Panc1 (cell line): ENCODE measurements at regions not wholly inside any gene's neighbourhood (a gene's known extent, or its start where the extent isn't known, plus 50 kb on each side); places are given as distances from the start of the nearest gene placed in this dataset.

ENCODE experiments used
- ATAC-seq: fragments of 200-7000 bp; cut with Tn5 transposase; 2 replicates; pipeline ENCODE4 v1.9.1; 2020; ENCODE audit warnings: mild to moderate bottlenecking, moderate library complexity
- BruUV-seq: library from RNA; stranded (reverse); fragments of 400-500 nt; replicated peaks from 2 replicates; lab custom pipeline; 2021; lab: Mats Ljungman, UMichigan
- CTCF ChIA-PET: fragments of 300-600 bp; sonication (Branson Sonifier 250); formaldehyde crosslinking; loops from one replicate; lab custom pipeline; 2022; ENCODE audit warnings: antibody characterized with exemption; lab: Charles Lee
- POLR2A ChIA-PET: fragments of 300-600 bp; sonication (Branson Sonifier 250); formaldehyde crosslinking; loops from one replicate; lab custom pipeline; 2022; ENCODE audit warnings: antibody characterized with exemption; lab: Charles Lee
- DNase-seq: peaks from one replicate; pipeline ENCODE4 v3.0.0-alpha.2; 2010; ENCODE audit warnings: low read depth, low spot score
- H3K27ac ChIP-seq: 2 replicates; pipeline ENCODE4 v1.5.1; 2011; ENCODE audit warnings: mild to moderate bottlenecking, low read length, inconsistent platforms
- H3K27me3 ChIP-seq: fragments of 200-500 bp; sonication (Bioruptor generic); 2 replicates; pipeline ENCODE4 v1.6.0; 2014; ENCODE audit warnings: low read length, inconsistent platforms; ENCODE audit not compliant: control insufficient read depth, insufficient read depth
- H3K36me3 ChIP-seq: fragments of 200-500 bp; sonication (Bioruptor generic); 2 replicates; pipeline ENCODE4 v1.5.1; 2014; ENCODE audit warnings: inconsistent platforms, mild to moderate bottlenecking, low read length, moderate library complexity; ENCODE audit not compliant: control insufficient read depth, insufficient read depth
- H3K4me1 ChIP-seq: 2 replicates; pipeline ENCODE4 v1.5.1; 2011; ENCODE audit warnings: inconsistent platforms, mild to moderate bottlenecking, low read length, moderate library complexity; ENCODE audit not compliant: control insufficient read depth, insufficient read depth
- H3K4me3 ChIP-seq, 2 experiments: 2 replicates each; pipeline ENCODE4 v1.5.1; 2011 to 2012; ENCODE audit warnings: low read depth in 2 of 2, low read length in 2 of 2, mild to moderate bottlenecking in 2 of 2, inconsistent platforms in 1 of 2, moderate library complexity in 1 of 2
- H3K9me3 ChIP-seq: fragments of 200-500 bp; sonication (Bioruptor generic); 2 replicates; pipeline ENCODE4 v1.5.1; 2014; ENCODE audit warnings: low read depth, mild to moderate bottlenecking, inconsistent platforms, low read length, moderate library complexity; ENCODE audit not compliant: control insufficient read depth, insufficient read depth
- POLR2AphosphoS5 ChIP-seq: IDR thresholded peaks from 2 replicates; pipeline ENCODE4 v1.6.1; 2012; ENCODE audit warnings: mild to moderate bottlenecking, low read depth, low read length, moderate library complexity
- SIN3A ChIP-seq: IDR thresholded peaks from 2 replicates; pipeline ENCODE4 v1.6.1; 2012; ENCODE audit warnings: low read depth, mild to moderate bottlenecking, low read length, moderate library complexity, borderline replicate concordance; ENCODE audit not compliant: insufficient read depth
- TCF7L2 ChIP-seq: IDR thresholded peaks from 2 replicates; pipeline ENCODE4 v1.6.1; 2011; ENCODE audit warnings: mild to moderate bottlenecking, low read depth, low read length, inconsistent platforms
- in situ Hi-C: cut with HindIII; loops from 2 replicates; pipeline ENCODE4 v1.10.0; 2016; ENCODE audit warnings: low sequenced_read_pairs, low pct_unique_long_range_greater_than_20kb
- intact Hi-C: fragments of 100-400 bp; cut with micrococcal nuclease; formaldehyde crosslinking; loops from one replicate; pipeline ENCODE4 v1.10.0; 2022; ENCODE audit not compliant: unreplicated experiment
- TF ChIP-seq, protein P1 (sequence below): fragments of 450-650 bp; IDR thresholded peaks from 2 replicates; pipeline ENCODE4 v1.5.1; 2017; ENCODE audit warnings: mild to moderate bottlenecking
- TF ChIP-seq, protein P2 (sequence below), 2 experiments: IDR thresholded peaks; 2 replicates each; pipeline ENCODE4 v1.6.1; 2011 to 2012; ENCODE audit warnings: low read depth in 2 of 2, control low read depth in 1 of 2, low read length in 1 of 2, mild to moderate bottlenecking in 1 of 2, moderate library complexity in 1 of 2; ENCODE audit not compliant: insufficient read depth in 1 of 2

DNA sequence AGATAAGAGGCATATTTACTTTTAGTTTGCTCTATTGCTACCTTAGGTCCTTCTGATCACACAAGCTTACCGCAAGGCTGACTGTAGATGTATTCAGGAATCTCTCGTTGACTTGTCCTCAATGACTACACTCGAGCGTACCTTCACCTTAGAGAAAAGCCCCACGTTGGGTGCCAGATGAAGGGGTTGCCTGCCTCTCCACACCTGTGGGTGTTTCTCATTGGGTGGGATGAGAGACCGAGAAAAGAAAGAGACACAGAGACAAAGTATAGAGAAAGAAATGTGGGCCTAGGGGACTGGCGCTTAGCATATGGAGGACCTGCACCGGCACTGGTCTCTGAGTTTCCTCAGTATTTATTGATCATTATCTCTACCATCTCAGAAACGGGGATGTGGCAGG is 51.8 kb downstream of the ASCL4 start:
- POLR2A ChIA-PET, result no interaction called here
- TF ChIP-seq, protein P1, sequence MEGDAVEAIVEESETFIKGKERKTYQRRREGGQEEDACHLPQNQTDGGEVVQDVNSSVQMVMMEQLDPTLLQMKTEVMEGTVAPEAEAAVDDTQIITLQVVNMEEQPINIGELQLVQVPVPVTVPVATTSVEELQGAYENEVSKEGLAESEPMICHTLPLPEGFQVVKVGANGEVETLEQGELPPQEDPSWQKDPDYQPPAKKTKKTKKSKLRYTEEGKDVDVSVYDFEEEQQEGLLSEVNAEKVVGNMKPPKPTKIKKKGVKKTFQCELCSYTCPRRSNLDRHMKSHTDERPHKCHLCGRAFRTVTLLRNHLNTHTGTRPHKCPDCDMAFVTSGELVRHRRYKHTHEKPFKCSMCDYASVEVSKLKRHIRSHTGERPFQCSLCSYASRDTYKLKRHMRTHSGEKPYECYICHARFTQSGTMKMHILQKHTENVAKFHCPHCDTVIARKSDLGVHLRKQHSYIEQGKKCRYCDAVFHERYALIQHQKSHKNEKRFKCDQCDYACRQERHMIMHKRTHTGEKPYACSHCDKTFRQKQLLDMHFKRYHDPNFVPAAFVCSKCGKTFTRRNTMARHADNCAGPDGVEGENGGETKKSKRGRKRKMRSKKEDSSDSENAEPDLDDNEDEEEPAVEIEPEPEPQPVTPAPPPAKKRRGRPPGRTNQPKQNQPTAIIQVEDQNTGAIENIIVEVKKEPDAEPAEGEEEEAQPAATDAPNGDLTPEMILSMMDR, result no peak
- TF ChIP-seq TCF7L2, result no peak
- TF ChIP-seq SIN3A, result no peak
- TF ChIP-seq POLR2AphosphoS5, result no peak
- TF ChIP-seq, protein P2, sequence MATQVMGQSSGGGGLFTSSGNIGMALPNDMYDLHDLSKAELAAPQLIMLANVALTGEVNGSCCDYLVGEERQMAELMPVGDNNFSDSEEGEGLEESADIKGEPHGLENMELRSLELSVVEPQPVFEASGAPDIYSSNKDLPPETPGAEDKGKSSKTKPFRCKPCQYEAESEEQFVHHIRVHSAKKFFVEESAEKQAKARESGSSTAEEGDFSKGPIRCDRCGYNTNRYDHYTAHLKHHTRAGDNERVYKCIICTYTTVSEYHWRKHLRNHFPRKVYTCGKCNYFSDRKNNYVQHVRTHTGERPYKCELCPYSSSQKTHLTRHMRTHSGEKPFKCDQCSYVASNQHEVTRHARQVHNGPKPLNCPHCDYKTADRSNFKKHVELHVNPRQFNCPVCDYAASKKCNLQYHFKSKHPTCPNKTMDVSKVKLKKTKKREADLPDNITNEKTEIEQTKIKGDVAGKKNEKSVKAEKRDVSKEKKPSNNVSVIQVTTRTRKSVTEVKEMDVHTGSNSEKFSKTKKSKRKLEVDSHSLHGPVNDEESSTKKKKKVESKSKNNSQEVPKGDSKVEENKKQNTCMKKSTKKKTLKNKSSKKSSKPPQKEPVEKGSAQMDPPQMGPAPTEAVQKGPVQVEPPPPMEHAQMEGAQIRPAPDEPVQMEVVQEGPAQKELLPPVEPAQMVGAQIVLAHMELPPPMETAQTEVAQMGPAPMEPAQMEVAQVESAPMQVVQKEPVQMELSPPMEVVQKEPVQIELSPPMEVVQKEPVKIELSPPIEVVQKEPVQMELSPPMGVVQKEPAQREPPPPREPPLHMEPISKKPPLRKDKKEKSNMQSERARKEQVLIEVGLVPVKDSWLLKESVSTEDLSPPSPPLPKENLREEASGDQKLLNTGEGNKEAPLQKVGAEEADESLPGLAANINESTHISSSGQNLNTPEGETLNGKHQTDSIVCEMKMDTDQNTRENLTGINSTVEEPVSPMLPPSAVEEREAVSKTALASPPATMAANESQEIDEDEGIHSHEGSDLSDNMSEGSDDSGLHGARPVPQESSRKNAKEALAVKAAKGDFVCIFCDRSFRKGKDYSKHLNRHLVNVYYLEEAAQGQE (IDR thresholded peaks at IDR 0.05; ENCODE audit: insufficient read depth in 1 of 2, low read depth in 2 of 2, low read length in 1 of 2), result no peak
- BruUV-seq, result no TSS peak
- Histone ChIP-seq H3K27me3 (no peaks in the 10 kb centered on the region), H3K4me3 (no peak overlapping the region), H3K9me3 (no peaks in the 10 kb centered on the region), H3K27ac (no peak overlapping the region), H3K4me1 (no peaks in the 10 kb centered on the region), H3K36me3 (no peaks in the 10 kb centered on the region)
- in situ Hi-C loops (no loop called here), intact Hi-C loops (no loop called here)
- no peak for ATAC-seq
- no peak for DNase-seq
- CTCF ChIA-PET, result no interaction called here

DNA sequence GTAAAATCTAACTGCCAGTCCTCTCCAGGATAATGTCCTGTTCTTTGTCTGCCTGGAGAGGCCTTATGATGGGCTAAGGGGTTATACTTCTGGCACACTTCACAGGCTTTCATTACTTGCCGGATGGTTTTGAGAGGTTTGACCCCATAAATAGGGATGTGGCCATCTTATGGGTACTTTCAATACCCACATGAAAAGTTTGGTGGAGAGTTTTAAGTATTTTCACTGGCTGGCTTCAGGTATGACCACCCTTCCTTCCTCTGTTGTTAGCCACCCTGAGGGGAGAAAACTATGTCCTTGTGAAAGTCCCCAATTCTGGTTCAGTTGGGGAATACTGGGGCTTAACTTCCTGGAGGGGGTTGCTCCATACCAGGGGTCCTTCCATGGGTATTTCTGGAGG is 54.8 kb downstream of the ASCL4 start:
- in situ Hi-C loops, result no loop called here
- CTCF ChIA-PET, result no interaction called here
- TF ChIP-seq, protein P2 (IDR thresholded peaks at IDR 0.05; ENCODE audit: insufficient read depth in 1 of 2, low read depth in 2 of 2, low read length in 1 of 2), result no peak
- TF ChIP-seq, protein P1, result no peak
- TF ChIP-seq TCF7L2 (no peak), SIN3A (no peak), POLR2AphosphoS5 (no peak)
- ATAC-seq (no peak), DNase-seq (no peak)
- no TSS peak for BruUV-seq
- no peak overlapping the region for H3K4me3 ChIP-seq
- H3K36me3 ChIP-seq, result no peaks in the 10 kb centered on the region
- H3K9me3 ChIP-seq, result no peaks in the 10 kb centered on the region
- H3K4me1 ChIP-seq, result no peaks in the 10 kb centered on the region
- no peak overlapping the region for H3K27ac ChIP-seq
- POLR2A ChIA-PET, result no interaction called here
- intact Hi-C loops, result no loop called here
- no peaks in the 10 kb centered on the region for H3K27me3 ChIP-seq
